AG20443 (cell line): ENCODE measurements at regions not wholly inside any gene's neighbourhood (a gene's known extent, or its start where the extent isn't known, plus 50 kb on each side); places are given as distances from the start of the nearest gene placed in this dataset.

Source experiments
- DNase-seq: peaks from one replicate; pipeline ENCODE4 v3.0.0; 2012; ENCODE audit warnings: low spot score, mixed read lengths

DNA sequence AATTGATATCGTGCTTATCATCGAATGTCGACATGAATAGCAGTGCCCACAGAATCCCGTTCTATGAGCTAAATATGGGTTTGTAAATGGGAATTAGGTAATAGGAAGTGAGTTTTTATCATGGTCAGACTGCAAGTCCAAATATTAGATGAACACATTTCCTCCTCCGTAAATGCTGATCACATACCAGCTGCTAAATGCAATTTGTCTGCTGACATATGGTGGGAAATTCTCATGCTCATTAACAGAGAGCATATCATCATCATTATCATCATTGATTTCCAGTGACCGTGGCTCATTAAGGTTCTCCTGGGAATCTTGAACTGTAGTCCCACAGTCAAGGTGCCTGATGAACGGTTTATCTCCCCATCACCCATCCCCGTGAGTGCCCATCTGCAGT lies 998.8 kb upstream of the TMEM132C start:
- DNase-seq = no peak

DNA sequence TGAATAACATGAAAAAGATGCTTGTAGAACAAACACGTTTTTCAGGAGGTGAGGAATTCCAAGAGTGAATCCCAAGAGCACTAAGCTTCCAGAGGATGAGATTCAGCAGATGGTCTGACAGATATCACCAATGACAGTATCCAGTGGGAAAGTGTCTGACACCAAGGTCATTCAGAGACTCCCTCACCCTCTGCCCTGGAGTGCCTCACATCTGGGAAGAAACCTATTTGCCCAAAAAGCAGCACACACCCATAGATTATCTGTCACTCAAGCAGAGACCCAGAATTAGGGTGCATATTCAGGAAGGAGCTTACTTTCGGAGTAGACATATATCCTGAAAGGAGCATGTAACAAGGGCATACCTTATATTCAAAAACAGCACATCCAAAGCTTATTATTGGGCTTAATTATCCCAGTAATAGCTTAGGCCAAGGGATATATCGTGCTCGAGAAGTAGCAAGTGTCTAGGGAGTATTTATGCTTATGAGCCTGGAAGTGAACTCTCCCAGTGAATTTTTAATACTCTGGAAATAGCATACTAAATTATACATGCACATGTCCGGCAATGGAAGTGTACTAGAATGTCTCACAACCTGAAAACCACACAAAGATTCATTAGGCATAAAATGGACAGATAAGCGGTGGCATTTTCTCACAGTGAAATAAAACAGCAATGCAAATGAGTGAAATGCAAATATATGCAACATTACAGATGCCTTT lies 998.1 kb upstream of the TMEM132C start:
- DNase-seq = no peak

DNA sequence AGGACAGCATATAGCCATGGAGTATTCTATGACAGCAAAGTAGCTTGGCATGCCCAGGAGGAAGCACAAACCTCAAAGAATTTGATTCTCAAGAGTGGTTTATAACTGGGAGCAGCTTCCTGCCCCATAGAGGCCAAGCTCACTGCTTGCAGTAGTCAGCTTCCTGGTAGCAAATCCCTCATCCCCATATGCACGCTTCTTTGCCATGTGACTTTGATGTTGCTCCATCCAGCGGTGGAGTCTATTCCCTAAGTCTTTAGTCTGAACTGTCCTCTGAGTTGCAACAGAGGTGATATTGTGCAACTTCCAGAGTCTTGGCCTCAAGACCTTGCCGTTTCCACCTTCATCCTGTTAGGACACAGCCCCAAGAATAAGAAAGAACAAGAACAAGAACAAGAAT lies 996.8 kb upstream of the TMEM132C start:
- DNase-seq = peak; percentile 36

DNA sequence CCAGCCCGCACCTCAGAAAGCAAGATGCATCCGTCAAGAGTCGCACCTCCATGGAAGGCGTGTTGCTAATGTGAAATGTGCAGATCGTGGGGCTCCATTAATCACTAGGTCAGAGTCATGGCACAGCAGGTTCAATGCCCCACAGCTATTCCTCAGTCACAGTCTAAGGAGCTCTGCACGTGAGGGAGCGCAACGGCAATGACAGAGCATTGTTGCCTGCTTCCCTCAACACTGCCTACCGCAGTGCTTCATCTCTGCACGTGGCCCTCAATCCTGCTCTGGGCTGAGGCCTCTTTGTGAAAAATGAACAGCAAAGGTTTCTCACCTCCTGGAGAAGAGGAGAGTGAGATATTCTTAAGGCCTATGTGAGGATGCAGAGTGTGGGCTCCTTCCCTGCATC lies 995.2 kb upstream of the TMEM132C start:
- no peak for DNase-seq

DNA sequence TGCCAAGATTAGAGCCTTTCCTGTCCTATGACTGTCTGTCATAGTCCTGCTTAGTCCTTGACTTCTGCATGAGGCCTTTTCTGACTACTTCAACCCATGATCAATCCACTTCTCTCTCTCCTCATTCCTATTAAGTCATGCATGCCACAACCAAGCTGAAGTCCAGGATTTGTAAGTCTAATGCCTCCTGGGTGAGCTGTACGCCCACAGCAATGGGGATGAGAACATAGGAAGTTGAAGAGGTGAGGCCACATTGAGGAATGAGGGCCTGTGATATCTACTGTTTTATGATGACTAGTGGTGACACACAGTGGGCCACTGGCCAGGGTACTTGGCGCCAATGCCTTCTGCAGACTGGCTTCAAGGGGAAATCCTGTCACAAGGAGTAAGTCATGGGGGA lies 994.1 kb upstream of the TMEM132C start:
- peak; percentile 26 for DNase-seq

DNA sequence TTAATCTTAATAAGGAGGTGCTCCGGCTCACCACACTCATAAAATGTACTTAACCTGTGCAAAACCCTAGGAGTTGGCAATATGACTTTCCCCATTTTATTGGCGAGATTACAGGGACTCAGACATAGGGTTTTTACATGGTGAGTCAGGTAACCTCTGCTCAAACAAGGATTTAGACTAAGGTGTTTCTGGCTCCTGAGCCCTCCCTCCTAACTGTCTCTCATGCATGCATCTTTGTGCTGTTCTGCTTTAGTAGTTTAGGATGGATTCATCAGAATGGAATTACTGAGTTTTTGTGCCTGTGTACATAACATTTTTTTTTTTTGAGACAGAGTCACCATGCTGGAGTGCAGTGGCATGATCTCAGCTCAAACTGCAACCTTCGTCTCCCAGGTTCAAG lies 993.3 kb upstream of the TMEM132C start:
- DNase-seq = no peak

DNA sequence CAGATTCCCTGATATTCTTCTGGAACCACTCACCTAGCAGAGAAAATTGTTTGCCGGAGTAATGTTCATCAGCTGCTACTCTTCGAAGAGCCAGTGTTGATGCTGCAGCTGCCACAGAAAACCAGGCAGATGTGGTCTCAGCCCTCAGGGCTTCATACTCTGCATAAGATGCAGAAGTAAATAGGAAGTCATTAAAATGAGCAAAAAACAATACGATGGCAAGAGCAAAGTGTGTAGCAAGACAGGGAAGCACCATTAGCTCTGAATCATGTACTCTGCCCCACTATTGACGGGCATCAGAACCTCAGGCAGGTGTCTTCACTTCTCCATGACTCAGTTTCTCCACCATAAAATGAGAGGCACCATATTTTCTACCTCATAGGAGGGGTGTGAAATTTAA lies 991.6 kb upstream of the TMEM132C start:
- DNase-seq = no peak

DNA sequence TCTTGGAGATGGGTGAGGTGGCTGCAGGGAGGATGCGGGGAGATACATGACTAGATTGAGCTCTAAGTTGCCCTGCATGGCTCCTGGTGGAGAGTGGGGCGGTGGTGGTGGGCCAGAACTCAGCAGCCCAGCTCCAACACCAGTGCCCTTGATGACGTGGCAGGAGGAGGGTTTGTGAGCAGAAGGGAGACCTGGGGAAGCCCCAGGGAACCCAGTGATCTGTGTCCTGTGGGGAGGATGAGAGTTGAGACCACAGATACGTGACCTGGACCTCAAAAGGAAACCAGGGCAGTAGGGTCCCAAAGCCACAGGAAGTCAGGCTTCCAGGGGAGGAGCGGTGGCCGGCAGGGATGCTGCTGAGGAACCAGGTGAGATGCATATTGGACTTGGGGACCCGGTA lies 989.1 kb upstream of the TMEM132C start:
- no peak for DNase-seq

DNA sequence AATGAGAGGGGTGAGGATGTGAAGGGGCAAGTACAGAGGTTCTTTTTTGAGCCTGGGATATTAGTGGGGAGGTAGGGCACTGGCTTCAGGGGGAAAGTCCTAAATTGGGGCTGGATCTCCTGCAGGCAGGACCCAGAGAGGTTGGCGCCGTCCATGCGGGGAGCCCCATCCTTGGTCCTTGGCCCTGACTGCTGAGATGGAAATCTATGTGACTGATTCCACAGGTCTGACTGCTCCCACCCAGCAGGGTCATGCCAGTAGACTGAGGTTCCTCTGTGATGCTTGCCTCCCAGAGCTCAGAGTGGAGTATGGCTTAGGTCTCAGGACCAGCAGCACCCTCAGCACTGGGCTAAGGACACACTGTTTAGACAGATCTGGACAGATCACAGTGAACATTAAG lies 988.6 kb upstream of the TMEM132C start:
- DNase-seq = no peak

DNA sequence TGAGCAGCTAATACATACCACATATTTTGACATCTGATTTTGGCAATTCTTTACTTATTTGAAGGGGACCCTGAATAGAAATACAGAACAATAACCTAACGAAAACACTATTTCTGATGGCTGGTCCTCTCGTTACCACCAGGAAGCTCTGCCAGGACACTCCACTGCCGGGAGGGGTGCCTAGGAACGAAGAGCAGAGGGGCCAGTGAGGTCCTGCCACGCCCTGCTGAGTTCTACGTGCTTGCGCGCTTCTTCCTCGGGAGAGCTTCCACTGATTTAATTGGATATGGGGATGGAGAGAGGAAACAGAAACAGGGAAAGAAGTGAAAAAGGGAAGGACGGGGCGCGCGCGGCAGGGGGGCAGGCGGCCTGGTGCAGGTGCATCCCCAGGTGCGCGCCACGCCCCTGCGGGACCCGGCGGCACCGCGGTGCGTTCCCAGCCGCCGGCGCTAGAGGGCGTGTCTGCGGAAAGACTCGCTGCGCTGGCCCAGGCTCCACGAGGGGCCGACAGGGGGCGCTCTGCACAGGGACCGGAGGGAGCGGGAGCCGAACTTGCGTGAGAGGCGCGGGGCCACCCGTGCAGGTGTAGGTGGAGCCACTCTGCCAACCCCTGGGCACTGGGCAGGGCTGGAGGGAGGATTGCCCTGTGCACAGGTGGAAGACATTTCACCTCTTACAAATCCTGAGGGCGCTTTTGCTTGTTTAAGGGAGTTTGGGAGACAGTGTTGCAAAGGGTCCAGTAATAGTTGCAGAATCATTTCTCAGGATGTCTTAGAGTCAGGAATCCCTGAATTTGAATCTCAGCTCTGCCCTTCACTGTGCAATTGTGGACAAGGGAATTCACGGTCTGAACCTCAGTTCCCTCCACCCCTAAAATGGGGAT lies 986.3 kb upstream of the TMEM132C start:
- peak; percentile 18 for DNase-seq

DNA sequence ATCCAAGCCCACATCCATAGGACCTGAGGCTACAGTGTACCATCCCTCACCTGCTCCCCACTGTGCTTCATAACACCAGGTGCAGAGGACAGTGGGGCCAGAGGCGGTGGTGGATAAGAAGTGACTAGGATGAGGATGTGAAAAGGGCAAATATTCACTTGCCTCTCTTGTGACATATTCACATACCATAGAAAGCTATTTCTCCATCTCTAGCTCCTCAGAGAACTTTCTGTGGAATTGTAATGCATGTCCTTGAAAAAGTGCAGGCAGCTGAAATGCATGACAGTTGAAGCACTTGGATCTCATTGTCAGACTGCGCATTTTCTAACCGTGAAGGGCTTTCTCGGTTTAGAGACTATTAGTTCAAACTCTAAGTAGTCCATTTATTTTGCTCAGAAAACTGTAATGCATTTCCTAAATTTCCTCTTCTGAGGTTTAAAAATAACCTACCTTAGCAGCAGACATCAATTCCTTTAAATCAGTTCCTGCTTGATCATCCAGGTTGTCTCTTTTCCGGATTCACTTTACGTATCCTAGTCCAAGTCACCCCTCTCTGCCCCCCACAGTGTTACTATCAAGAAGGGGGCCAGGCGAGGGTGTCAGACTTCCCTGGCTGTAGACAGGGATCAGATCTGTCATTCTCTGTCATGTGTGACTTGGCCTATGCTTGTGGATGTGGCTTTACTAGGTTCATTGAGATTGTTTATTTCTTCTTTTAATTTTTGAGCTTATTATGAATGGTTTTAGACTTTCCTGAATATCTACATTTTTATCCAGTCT lies 984.0 kb upstream of the TMEM132C start:
- no peak for DNase-seq

DNA sequence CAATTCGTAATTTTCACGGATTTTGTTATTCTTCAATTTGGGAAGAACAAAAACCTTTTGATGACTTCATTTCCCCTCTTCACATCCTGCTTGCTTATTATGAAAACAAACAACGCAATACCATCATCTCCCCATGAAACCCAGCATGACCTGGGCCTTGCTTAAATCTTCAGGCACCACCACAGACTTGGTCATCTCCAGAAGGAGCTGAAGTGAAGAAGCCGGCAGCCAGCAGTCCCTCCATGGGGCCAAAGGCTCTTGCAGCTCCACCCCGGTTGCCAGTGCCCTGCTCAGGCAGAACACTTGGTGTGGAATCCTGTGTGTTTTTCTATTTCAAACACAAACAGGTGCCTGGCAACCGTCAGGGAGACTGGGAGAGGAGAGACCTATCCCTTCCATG lies 982.9 kb upstream of the TMEM132C start:
- no peak for DNase-seq

DNA sequence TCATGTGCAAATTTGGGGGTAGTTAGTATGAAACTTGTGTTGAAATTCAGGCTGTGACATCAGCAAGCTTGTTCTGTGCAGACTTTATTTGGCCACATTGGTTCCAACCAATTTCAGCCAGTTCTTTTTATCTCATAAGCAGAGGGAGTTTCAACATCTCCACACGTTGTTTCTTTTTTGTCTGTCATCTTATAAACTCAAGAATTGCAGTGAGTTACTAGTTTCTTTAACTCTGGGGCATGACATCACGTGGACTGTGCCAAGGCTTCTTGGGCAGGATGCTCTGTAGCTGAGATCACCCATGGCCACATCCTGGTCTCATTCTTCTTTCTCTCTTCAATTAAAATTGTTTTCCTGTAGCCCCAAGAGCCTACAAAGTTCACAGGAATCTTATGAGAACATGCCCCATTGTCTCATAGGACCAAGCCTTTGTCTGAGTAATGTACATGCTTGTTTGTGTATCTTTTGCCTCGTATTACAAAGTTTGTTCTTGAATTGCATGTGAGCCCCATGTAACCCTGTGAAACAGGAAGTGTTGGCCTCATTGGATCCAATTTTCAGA lies 982.0 kb upstream of the TMEM132C start:
- DNase-seq = peak; percentile 42

DNA sequence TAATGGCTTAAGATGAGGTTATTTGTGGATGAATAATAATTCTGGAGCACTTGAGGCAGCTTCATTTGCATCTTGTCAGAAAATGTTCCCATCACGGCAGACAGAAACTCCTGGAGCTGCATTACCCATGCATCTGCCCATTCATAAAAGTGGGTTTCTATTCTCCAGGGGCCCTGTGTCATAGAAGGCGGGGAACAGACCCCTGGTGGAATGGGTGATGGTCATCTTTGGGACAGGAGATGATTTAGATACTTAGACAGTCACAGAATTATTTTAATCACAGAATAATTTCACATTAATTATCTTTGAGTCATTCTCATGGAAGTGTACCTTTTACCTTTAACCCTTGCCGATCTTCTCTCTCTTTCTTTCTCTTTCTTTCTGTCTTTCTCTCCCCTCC lies 980.7 kb upstream of the TMEM132C start:
- DNase-seq = no peak

DNA sequence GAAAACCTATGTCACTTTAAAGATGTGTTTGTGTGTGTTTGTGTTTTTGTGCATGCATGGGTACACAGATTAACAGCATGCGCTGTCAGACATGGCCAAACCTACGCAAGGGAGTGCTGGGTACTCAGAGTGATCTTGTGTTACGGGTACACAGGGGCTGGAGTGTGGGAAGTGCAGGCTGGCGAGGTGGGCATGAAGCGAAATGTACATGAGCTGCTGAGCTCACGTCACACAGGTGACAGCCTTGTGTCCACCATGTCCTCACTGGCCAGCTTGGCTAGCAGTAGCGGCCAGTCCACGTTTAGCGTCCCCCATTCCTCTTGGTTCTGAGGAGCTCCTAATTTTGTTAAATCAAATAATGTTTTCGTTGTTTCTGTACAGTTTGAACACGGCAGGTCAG lies 979.7 kb upstream of the TMEM132C start:
- DNase-seq = no peak

DNA sequence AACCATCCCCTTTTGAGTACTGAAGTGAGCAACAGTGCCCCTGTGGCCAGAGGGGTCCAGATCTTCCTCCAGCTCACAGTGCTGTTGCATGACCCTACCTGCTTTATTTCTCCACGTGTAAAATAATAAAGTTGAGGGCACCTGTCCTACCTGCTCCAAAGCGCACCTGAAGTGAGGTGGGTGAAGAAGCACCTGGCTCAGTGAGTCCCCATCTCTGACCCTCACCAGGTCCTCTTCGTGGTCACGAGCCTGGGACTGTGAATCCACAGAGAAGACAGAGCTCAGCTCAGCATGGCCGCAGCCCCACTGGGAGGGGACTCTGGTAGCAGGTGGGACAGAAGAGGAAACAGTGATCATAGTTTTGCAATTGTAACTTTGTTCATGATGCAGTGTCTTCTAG lies 976.7 kb upstream of the TMEM132C start:
- no peak for DNase-seq

DNA sequence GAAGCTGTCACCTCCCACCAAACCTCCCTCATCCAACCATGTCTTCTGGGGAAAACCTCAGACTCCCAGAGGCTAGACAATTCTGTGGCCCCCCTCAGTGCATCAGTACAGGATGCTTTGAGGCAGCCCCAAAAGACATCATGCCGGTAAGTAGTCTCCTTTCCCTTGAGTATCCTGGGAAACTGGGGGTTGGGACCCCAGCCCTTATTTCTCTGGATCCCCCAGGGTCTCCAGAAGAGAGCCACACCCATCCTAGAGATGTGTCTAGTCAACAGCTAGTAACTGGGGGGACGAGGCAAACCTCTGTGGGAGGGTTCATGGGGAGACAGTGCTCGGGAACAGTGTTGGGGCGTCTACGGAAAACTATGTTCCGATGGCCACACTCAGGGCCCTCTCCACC lies 974.2 kb upstream of the TMEM132C start:
- no peak for DNase-seq

DNA sequence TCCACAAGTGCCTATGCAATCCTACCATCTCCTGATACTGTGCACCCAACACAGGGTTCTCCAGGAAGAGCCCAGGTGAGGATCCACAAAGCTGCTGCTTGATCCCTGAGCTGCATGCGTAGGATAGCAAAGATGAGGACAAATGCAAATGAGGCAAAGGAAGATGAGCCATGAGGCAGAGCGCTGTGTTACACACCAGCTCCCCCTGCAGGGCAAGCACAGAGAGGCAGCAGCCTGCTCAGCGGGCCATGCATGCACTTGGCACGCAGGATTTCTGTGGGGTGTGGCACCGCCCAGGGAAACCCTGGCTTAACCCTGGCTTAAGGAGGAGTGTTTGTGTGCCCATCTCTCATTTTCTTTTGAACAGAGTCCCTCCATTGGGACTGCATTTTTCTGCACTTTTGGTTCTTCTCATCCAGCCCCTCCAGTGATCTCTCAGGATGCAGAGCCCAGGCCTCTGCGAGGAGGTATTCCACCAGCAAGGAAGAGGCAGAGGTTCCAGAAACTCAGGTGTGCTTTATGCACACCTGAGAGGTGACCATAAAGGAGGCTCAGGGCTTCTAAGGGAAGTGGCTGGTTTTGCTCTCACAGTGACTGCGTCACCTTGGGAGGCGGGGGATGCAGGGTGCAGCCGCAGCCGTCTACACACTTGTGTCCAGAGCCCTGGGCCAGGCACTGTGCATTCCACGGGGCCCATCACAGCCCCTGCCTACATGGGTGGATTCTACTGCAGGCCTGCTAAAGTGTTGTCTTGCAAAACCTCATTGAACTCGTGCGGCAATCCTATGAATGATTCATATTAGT lies 973.3 kb upstream of the TMEM132C start:
- DNase-seq = peak; percentile 71

DNA sequence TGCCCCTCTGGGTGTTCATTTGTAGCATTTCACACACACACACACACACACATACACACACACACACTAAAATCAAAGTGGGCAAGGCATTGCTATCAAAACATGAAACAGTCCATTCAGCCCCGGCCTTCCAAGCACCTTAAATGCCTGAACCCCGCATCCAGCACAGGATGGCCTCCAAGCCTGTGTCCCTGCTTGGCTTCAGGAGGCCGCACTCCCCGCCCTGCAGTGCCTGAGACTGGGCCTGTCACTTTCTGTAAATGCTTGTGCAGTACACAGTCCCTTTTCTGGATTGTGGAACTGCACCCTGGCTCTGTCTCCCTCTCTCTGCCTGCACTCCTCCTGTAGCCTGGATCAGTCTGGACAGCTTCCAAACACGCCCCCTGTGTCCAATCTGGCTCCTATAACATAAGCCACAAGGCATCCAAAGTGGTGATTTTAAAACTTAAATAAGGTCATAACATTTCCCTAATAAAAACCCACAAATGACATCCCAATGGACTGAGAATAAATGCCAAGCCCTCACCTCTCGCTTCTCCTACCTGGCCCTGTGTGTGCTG lies 972.2 kb upstream of the TMEM132C start:
- no peak for DNase-seq

DNA sequence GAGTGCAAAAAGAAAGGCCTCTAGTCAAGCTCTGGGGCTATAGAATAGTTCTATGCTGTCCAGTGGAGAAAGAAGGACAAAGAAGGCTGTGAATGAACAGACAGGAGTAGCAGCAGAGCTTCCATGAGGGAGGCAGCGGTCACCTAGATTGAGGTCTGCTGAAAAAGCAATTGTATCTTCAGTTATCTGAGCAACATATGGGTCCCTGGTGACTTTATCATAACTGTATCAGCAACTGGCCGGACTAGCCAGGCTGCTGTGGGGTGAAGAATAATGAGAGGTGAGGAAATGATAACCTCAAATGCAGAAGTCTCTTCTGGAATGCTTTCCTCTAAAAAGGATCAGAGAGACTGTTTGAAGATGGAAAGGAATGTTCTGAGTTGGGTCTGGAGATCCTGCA lies 971.3 kb upstream of the TMEM132C start:
- no peak for DNase-seq

DNA sequence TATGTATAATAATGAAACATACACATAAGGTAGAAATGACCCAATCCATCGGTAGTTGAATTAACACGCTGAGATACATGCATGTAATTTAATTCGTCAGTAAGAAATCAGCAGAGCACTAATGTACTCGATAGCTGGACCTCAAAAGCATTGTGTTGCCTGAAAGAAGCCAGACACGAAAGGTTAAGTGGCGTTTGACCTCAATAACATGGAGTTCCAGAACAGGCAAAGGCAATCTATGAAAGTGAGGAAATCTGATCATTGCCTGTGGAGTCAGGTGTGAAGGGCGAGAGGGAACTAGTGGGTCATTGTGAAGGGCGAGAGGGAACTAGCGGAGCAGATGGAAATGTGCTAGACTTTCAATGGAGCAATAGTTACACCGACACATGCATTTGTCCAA lies 970.4 kb upstream of the TMEM132C start:
- DNase-seq = no peak
